Thoracic aorta (tissue), 2 donors: ENCODE measurements at regions not wholly inside any gene's neighbourhood (a gene's known extent, or its start where the extent isn't known, plus 50 kb on each side); places are given as distances from the start of the nearest gene placed in this dataset.

ENCODE experiments used
- ATAC-seq: fragments of 150-250 bp; one replicate; pipeline ENCODE4 v1.8.0; 2017; ENCODE audit warnings: low read depth; ENCODE audit not compliant: insufficient number of reproducible peaks, low FRiP score
- DNase-seq: peaks from one replicate; pipeline ENCODE4 v3.0.0-alpha.2; 2020; ENCODE audit warnings: low spot score
- H3K27ac ChIP-seq, 2 donors: fragments of 200-600 bp; sonication (generic); 1 replicate in 1 of 2; 2 replicates in 1 of 2; pipeline ENCODE4 v1.5.1; 2016; ENCODE audit warnings: mild to moderate bottlenecking in 2 of 2, moderate library complexity in 2 of 2
- H3K27me3 ChIP-seq: fragments of 200-600 bp; sonication (generic); replicated peaks from 2 replicates; pipeline ENCODE4 v1.6.0; 2016; ENCODE audit warnings: mild to moderate bottlenecking; ENCODE audit not compliant: insufficient read depth
- H3K36me3 ChIP-seq: fragments of 200-600 bp; sonication (generic); one replicate; pipeline ENCODE4 v1.5.1; 2016
- H3K4me1 ChIP-seq, 2 donors: fragments of 200-600 bp; sonication (generic); 1 replicate in 1 of 2; 2 replicates in 1 of 2; pipeline versions ENCODE4 v1.5.1 to v1.6.0; 2016; ENCODE audit warnings: low read depth in 2 of 2, mild to moderate bottlenecking in 1 of 2; ENCODE audit not compliant: control insufficient read depth in 1 of 2
- H3K4me3 ChIP-seq: fragments of 200-600 bp; sonication (generic); 2 replicates; pipeline ENCODE4 v1.5.1; 2016; ENCODE audit warnings: mild to moderate bottlenecking
- H3K9me3 ChIP-seq: fragments of 200-600 bp; sonication (generic); 2 replicates; pipeline ENCODE4 v1.5.1; 2016
- TF ChIP-seq, protein P1 (sequence below): fragments of 200-600 bp; sonication (generic); IDR thresholded peaks from one replicate; pipeline ENCODE4 v1.5.1; 2019; ENCODE audit warnings: antibody characterized with exemption

GRCh38 chr9:91040371-91041215 is 239.0 kb downstream of the SYK start:
- no peak for DNase-seq
- Histone ChIP-seq H3K36me3 (no peaks in the 10 kb centered on the region), H3K4me3 (no peak overlapping the region), H3K27ac (no peak overlapping the region), H3K4me1 (peaks cover 12 to 20% of the 10 kb centered on the region in 2 donors), H3K9me3 (no peaks in the 10 kb centered on the region), H3K27me3 (no peaks in the 10 kb centered on the region)
- ATAC-seq, result no peak
- TF ChIP-seq, protein P1, sequence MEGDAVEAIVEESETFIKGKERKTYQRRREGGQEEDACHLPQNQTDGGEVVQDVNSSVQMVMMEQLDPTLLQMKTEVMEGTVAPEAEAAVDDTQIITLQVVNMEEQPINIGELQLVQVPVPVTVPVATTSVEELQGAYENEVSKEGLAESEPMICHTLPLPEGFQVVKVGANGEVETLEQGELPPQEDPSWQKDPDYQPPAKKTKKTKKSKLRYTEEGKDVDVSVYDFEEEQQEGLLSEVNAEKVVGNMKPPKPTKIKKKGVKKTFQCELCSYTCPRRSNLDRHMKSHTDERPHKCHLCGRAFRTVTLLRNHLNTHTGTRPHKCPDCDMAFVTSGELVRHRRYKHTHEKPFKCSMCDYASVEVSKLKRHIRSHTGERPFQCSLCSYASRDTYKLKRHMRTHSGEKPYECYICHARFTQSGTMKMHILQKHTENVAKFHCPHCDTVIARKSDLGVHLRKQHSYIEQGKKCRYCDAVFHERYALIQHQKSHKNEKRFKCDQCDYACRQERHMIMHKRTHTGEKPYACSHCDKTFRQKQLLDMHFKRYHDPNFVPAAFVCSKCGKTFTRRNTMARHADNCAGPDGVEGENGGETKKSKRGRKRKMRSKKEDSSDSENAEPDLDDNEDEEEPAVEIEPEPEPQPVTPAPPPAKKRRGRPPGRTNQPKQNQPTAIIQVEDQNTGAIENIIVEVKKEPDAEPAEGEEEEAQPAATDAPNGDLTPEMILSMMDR, result no peak

DNA sequence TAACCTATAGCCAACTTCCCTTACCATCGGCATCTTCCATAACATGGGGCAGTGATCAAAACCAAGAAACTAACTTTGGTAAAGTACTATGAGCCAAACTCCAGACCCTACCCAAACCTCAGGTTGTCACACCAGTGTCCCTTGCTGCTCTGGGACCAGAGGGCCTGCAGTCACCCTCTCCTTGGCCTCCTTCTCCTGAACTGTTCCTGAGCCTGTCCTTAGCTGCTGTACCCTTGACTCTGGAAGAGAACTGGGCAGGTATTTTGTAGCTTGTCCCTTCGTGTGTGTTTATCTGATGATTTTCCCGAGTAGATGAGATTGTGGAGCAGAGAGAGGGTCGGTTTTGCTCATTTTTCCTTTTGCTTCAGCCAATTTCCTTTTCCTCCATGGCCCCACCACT is 240.4 kb downstream of the SYK start:
- no peak for ATAC-seq
- Histone ChIP-seq H3K36me3 (no peaks in the 10 kb centered on the region), H3K9me3 (no peaks in the 10 kb centered on the region), H3K4me3 (no peak overlapping the region), H3K27ac (no peak overlapping the region), H3K4me1 (peaks cover 12 to 18% of the 10 kb centered on the region in 2 donors), H3K27me3 (no peaks in the 10 kb centered on the region)
- DNase-seq, result no peak
- TF ChIP-seq, protein P1, result no peak

- Histone ChIP-seq H3K27ac (no peak overlapping the region), H3K9me3 (no peaks in the 10 kb centered on the region), H3K36me3 (no peaks in the 10 kb centered on the region), H3K27me3 (no peaks in the 10 kb centered on the region), H3K4me3 (no peak overlapping the region), H3K4me1 (peaks cover 9 to 13% of the 10 kb centered on the region in 2 donors)
- DNase-seq (no peak), ATAC-seq (no peak)
- TF ChIP-seq, protein P1, result no peak
Measured at GRCh38 chr9:91042541-91042940, 240.9 kb downstream of the SYK start.

- TF ChIP-seq, protein P1, result no peak
- DNase-seq (no peak), ATAC-seq (no peak)
- H3K36me3 ChIP-seq, result no peaks in the 10 kb centered on the region
- no peak overlapping the region for H3K4me3 ChIP-seq
- H3K27me3 ChIP-seq, result no peaks in the 10 kb centered on the region
- H3K9me3 ChIP-seq, result no peaks in the 10 kb centered on the region
- no peak overlapping the region for H3K27ac ChIP-seq
- H3K4me1 ChIP-seq, result peaks cover 4 to 6% of the 10 kb centered on the region in 2 donors
Measured at GRCh38 chr9:91043056-91043810, 241.6 kb downstream of the SYK start.

DNA sequence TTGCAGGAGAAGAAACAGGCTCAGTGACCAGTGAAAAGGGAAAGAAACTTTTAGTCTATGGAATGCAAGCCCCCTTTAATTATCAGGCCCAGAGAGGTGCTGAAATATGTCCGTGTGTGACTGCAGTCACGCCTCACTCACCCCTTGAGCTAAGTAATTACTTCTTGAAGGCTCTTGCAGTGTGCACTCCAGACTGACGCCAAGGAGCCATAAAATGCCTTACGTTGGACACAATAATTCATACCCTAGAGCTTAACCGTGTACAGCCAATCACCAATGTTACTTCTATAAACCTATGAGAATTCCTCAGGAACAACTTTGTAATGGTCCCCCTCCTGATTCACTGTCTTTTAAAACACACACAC is 242.2 kb downstream of the SYK start:
- TF ChIP-seq, protein P1, result no peak
- Histone ChIP-seq H3K4me1 (peaks cover 0 to under 1% of the 10 kb centered on the region in 2 donors), H3K27me3 (no peaks in the 10 kb centered on the region), H3K9me3 (no peaks in the 10 kb centered on the region), H3K4me3 (no peak overlapping the region), H3K27ac (no peak overlapping the region), H3K36me3 (no peaks in the 10 kb centered on the region)
- ATAC-seq, result no peak
- DNase-seq, result no peak
